Testis (tissue), 2 donors: ENCODE measurements at regions not wholly inside any gene's neighbourhood (a gene's known extent, or its start where the extent isn't known, plus 50 kb on each side); places are given as distances from the start of the nearest gene placed in this dataset.

Experiments used
- DNase-seq: peaks from one replicate; pipeline ENCODE4 v3.0.0-alpha.2; 2019
- H3K27ac ChIP-seq, 2 donors: fragments of 200-600 bp; sonication (generic); one replicate each; pipeline ENCODE4 v1.5.1; 2019
- H3K27me3 ChIP-seq: fragments of 200-600 bp; sonication (generic); one replicate; pipeline ENCODE4 v1.5.1; 2019
- H3K36me3 ChIP-seq: fragments of 200-600 bp; sonication (generic); one replicate; pipeline ENCODE4 v1.5.1; 2017; ENCODE audit warnings: low read depth; ENCODE audit errors: missing control alignments
- H3K4me1 ChIP-seq: fragments of 200-600 bp; sonication (generic); one replicate; pipeline ENCODE4 v1.5.1; 2019
- H3K4me3 ChIP-seq, 2 donors: fragments of 200-600 bp; sonication (generic); one replicate each; pipeline ENCODE4 v1.5.1; 2017 to 2019
- H3K9me3 ChIP-seq: fragments of 200-600 bp; sonication (generic); one replicate; pipeline ENCODE4 v1.5.1; 2017
- POLR2A ChIP-seq: fragments of 450-650 bp; IDR thresholded peaks from one replicate; pipeline ENCODE4 v1.6.1; 2017; ENCODE audit warnings: antibody characterized with exemption, mild to moderate bottlenecking, moderate library complexity
- WGBS, 2 donors: methylation state at CpG; one replicate each; pipeline ENCODE4 v1.1.5; 2018; 5-methylcytosine and 5-hydroxymethylcytosine counted together
- intact Hi-C: fragments of 100-400 bp; cut with DNase I; formaldehyde crosslinking; loops from one replicate; pipeline ENCODE4 v1.15.1; 2023; ENCODE audit warnings: low total_unique reads
- small RNA-seq, 2 donors: library from RNA; depleted of rRNA; stranded (forward); fragments of <200 nt; gene quantifications; one replicate each; pipeline ENCODE3, GENCODE V24; 2016
- TF ChIP-seq, protein P1 (sequence below), 3 experiments: fragments of 450-650 bp in 2 of 3; fragments of 200-600 bp in 1 of 3; sonication (generic) in 1 of 3; IDR thresholded peaks; one replicate each; pipeline ENCODE4 v1.5.1; 2016 to 2019; ENCODE audit warnings: antibody characterized with exemption in 3 of 3, mild to moderate bottlenecking in 2 of 3, moderate library complexity in 1 of 3

DNA sequence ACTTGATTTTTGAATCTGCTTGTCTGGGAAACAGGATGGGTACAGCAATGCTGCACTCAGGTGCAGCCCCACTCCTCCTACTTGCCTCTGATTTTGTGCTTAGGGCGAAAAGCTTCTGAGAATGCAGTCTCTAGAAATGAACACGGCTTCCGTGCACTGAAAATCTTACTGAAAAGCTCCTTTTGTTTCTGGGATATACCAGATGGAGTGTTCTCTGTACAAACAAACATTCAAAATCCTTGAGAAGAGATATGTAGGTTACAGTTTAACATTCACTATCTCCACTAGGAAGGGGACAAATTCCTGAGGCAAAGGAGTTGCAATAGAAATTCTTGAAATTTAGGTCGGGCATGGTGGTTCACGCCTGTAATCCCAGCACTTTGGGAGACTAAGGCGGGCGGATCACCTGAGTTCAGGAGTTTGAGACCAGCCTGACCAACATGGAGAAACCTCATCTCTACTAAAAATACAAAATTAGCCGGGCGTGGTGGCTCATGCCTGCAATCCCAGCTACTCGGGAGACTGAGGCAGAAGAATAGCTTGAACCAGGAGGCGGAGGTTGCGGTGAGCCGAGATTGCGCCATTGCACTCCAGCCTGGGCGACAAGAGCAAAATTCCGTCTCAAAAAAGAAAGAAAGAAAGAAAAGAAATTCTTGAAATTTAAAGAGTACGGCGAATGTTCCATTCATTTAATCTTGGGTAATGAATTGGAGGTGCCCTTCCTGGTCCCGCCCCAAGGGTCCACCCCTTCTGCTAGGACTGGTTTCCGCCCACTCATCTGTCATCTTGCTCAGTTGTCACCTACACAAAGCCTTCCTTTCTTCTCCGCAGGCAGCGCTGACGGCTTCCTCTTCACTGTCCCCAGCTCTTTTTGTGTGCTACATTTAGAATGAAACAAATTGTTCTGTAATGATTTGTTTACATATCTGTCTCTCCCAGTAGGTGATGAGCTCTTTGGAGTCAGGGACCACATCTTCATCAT lies 92.4 kb downstream of the SOCS6 start:
- Histone ChIP-seq H3K36me3 (no peaks in the 10 kb centered on the region), H3K27ac (peak overlapping the region; percentile 68 to 78), H3K9me3 (no peaks in the 10 kb centered on the region), H3K4me3 (no peak overlapping the region), H3K27me3 (no peaks in the 10 kb centered on the region), H3K4me1 (peaks cover 10% of the 10 kb centered on the region)
- WGBS, 2 donors, result 62 to 80% methylated on average over 23 of the region's 23 CpGs
- DNase-seq, result peak; percentile 92
- no peak for TF ChIP-seq POLR2A
- TF ChIP-seq, protein P1, sequence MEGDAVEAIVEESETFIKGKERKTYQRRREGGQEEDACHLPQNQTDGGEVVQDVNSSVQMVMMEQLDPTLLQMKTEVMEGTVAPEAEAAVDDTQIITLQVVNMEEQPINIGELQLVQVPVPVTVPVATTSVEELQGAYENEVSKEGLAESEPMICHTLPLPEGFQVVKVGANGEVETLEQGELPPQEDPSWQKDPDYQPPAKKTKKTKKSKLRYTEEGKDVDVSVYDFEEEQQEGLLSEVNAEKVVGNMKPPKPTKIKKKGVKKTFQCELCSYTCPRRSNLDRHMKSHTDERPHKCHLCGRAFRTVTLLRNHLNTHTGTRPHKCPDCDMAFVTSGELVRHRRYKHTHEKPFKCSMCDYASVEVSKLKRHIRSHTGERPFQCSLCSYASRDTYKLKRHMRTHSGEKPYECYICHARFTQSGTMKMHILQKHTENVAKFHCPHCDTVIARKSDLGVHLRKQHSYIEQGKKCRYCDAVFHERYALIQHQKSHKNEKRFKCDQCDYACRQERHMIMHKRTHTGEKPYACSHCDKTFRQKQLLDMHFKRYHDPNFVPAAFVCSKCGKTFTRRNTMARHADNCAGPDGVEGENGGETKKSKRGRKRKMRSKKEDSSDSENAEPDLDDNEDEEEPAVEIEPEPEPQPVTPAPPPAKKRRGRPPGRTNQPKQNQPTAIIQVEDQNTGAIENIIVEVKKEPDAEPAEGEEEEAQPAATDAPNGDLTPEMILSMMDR (IDR thresholded peaks at IDR 0.05), result no peak
- intact Hi-C loops, result no loop called here

Small RNAs in the stretch of these regions (small RNA-seq; reads per million reads assigned to genes)
- 0 reads per million in 2 donors for gene RN7SL795P
